GM19463 (cell line): ENCODE measurements at regions not wholly inside any gene's neighbourhood (a gene's known extent, or its start where the extent isn't known, plus 50 kb on each side); places are given as distances from the start of the nearest gene placed in this dataset.
"Not testable (repeated sequence)": the region's sequence is repeated elsewhere in the genome, so short reads cannot be mapped to it uniquely, and the experiment has no call there.

ENCODE experiments used
- ATAC-seq: cut with Tn5 transposase; IDR thresholded peaks from one replicate; pipeline ENCODE4 v1.9.1; 2021; ENCODE audit warnings: mild to moderate bottlenecking, moderate library complexity; ENCODE audit not compliant: unreplicated experiment

DNA sequence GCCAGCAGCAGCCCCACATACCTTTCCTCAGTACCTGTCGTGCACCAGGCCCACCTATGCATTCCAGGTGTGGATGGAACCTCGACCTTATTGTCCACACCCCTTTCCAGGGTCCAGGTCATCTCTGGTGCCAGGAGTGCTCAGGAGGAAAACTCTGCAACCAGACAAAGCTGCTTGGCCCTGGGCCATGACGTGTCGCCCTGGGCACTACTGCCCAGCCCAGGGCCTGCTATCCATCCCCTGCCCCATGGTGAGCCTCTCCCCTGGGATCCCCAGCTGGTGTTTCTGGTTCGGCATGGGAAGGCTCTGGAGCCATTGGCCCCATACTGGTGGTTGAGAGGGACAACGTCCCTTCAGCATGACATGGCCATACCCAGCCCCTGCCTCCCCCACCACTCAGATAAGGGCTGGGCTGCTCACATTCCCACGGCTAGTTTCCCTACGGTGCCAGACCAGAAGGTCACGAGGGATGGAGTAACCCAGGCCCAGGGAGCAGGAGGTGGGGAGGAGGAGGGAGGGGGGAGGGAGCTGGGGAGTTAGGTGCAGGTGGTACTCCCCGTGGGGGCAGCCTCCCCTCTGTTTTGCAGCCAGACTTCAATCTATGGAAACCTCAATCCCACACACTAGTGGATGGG, 123.2 kb upstream of the MTLN start:
- ATAC-seq: not testable (repeated sequence)

DNA sequence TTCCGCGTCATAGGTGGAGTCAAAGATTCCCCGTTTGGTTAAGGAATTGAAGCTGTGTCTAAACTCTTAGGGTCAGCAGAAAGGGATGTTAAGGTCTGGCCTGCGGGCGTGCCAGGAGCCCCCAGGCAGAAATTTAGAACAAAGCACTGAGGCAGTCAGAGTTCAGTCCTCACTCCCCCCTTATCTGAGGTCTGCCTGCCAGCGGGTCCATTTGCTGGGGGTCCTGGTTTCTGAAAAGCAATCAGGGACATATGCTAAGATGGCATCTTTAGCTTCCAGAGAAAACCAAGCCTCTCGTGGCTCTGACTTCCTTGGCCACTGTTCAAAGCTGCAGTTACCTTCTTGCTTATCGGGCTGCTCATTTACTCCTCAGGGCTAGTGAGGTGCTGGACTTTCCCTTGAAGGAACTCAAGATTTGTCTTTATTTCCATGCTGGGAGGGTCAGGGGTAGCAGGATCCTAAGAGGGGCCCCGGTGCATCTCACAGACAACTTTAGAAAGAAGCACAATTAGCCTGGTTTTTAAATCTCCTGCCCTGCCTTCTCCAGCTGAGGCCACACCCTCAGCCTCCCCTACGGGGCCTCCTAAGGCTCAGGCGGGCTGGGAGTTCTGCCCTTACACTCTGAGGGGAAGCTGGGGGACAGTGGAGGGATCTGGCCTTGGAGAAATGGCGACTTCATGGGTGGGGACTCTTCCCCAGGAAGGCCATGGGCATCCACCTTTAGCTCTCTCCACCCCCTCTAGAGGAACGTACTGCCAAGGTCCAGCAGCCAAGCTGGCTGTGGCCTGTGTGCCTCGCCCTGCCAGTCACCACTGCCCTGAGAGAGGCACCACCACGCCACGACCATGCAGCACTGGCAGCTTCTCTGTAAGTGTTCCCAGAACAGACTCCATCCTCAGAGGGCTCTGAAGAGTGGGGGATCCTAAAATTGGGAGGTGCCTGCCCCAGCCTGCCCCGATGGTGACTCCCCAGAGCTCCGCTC, 121.1 kb upstream of the MTLN start:
- not testable (repeated sequence) for ATAC-seq

DNA sequence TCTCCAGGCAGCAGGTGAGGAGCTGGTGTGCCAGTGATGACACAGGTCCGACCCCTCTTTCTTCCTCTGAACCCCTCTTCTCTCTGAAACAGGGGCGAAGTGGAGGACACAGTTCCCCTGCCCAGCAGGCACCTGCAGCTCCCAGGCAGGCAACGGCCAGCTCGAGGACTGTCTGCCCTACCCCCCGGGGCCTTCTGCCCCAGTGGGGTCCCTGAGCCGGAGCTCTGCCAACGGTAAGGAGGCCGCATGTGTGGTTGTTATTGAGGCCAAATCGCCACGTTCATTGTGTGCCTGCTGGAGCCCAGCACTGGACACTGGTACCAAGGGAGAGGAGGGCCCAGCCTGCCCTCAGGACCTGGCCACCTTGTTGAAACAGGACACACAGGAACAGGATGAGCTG, 119.3 kb upstream of the MTLN start:
- ATAC-seq: not testable (repeated sequence)

DNA sequence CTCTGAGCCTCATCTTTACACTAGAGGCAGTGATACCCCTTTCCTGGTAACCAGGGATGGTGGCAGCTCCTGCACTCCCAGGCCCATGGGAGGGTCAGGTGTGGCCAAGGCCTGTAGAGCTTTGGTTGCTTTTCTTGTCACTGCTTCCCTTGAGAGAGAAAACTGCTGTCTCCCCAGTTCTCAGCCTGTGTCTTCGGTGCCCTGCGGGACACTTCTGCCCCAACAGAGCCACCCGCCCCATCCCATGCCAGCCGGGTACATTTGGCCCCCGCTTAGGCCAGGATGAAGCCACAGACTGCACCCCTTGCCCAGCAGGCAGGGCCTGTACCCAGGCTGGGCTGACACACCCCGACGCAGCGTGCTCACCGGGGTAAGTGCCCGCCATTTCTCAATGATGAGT, 117.4 kb upstream of the MTLN start:
- not testable (repeated sequence) for ATAC-seq

DNA sequence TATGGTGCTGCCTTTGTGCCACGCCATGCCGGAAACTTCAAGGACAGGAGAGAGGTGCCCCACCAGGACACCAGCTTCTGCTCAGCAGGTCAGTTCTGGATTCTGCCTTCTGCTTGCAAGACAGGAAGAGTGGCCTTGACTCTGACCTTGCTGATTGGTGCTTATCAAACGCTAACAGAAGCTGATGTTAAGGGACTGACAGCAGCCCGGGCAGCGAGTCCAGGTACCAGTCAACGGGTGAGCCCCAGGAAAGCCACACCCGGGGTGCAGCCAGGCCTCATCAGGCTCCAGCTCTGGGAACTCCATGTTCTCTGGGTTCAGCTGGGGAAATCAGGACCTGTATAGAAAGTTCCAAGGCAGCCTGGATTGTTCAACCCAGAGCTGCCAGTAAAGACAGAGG, 116.8 kb upstream of the MTLN start:
- ATAC-seq: not testable (repeated sequence)

DNA sequence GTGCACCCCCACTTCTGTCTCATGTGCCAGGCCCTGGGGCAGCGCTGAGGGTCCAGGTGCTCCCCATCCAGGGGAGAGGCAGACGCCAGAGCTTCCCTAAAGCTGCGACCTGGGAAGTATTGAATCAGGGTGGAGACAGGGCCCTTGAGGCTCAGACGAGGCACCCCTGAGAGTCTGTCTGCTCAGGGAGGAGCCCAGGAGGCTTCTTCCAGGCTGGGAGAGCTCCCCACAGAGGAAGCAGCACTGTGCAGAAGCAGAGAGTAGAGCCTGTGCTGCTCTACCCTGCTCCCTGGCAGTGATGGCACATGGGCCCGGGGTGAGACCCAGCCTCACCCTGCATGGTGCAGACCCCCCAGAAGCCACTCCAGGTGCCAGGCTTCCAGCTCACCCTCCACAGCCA, 116.3 kb upstream of the MTLN start:
- ATAC-seq: not testable (repeated sequence)

DNA sequence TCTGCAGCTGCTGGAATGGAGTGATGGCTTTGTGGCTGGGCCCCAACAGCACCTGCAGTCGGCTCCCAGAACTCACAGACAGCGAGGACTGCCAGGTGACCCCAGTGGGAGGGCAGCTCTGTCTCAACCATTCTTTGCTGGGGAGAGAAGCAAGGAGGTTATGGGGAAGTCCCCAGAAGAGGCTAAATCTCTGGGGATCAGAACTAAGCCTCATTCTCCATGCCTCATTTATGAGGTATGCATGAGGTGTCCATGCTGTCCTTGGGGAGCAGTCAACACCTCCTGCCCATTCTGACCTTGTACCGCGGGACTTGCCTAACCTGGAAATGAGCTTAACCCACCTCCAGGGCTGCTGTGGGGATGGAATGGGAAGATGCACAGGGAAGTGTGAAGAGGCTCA, 111.5 kb upstream of the MTLN start:
- ATAC-seq: not testable (repeated sequence)

DNA sequence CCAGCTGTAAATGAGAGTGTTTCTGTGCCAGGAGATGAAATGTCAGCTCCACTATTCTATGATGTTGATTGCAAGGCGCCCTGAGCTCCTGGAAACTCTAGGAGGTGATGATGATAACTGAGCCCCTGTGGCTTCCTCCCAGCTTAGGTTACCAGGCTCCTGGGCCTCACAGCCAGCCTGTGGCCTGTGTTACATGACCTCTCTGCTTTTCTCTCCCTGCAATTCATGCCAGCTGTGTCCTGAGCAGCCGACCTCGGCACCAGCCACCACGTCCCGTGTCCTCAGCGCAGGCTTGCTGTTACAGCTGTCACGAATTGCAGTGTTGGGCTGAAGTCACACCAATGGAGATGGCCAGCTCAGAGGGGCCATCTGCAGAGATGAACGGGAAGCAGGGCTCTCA, 110.2 kb upstream of the MTLN start:
- ATAC-seq: not testable (repeated sequence)

DNA sequence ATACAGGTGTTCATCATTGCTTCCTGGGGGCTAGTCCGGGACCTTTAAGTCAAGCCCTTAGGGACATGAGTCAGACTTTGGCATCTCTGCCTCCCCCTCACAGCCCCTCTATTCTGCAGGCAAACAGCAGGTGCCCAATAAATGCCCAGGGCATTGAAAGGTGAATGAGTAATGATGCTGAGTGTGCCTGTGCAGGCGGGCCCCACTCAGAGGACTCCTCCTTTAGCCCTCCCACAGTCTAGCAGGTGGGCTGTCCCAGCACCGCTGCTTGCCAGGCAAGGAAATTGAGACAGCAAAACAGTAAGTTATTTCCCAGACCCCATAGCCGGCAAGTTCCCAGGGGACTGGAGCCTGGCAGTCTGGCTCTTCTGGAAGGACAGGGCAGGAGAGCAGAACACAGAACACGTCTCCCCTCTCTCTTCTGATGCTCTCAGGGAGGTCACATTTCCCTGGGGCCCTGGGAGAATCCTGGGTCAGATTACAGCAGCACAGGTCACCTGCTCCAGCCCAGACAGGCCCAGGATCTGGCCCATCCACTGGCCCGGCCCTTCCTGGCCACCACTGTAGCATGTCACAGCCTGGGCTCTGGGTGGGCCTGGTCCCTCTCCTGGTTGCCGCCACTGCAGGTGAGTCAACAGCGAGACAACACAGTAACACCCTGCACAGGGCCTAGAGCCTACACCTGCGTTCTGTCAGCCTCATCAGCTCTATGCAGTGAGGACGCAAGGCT, 108.7 kb upstream of the MTLN start:
- not testable (repeated sequence) for ATAC-seq

DNA sequence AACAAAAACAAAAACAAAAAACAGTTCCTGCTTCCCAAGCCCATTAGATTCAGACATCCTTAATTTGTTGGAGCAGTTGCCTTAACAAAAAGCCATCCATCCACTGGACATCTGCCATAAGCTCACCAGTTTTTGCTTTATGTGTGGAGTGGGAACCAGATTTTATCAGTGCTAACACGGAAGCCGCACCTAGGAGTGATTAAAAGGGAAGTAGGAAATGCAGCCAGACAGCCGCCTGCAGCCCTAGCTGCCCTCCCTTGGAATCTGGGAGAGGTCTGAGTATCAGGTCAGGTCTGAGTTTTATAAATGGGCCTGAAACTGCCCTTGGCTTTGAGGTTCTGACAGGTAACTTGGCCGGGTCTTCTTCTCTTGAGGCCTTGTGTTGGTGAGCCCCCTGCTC, 106.6 kb upstream of the MTLN start:
- not testable (repeated sequence) for ATAC-seq

DNA sequence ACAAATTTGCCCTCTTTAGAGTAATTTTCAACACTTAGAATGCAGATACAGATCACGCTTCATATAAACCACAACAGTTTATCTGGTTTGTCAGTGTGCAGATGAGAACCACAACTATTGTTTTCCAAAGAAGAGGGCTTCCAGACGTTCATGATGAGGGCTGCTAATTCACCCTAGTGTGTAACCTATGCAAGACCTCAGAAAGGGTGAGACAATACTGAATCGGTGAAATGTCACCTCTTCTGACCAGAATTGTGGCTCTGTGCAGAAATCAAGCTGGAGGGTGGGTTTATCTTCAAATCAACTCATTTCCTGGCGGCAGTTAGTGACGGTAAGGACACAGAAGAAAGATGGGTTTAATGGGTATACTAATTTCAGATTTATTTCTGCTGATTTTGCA, 105.0 kb upstream of the MTLN start:
- ATAC-seq: not testable (repeated sequence)

DNA sequence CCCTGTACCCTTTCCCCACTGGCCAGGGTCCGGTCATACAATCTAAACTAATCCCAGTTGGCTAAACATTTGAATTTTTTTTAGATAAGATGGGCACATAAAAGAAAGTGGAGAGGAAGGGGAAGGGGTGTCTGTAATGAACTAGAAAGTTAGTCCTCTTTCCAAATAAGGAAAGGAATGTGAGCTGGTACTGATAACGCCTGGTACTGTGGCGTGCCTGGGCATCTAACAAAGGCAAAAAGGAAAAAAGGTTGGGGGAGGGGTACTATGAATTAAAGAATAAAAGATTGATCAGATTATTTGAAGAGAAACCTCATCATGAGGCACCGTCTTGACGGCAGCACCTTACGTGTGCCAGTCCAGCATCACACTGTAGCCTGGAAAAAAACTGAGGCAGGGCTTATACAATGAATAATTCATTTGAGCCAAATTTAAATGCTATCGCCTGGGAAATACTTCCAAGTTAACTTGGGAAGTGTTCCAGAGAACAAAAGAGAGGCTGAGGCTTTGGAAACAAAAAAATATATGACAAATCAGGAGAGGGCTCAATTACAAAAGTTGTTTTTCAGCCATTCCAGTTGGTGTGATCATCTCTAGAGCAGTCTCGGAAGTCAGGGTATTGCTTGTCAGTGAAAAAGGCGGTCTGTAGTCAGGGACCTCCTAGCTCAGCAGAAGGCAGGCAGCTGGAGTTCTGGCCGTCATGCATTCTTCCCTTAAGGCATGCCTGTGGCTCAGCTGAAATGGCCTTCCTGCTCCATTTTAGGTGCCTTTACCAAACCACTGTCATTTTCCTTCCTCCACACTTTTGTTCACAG, 103.9 kb upstream of the MTLN start:
- ATAC-seq: not testable (repeated sequence)

DNA sequence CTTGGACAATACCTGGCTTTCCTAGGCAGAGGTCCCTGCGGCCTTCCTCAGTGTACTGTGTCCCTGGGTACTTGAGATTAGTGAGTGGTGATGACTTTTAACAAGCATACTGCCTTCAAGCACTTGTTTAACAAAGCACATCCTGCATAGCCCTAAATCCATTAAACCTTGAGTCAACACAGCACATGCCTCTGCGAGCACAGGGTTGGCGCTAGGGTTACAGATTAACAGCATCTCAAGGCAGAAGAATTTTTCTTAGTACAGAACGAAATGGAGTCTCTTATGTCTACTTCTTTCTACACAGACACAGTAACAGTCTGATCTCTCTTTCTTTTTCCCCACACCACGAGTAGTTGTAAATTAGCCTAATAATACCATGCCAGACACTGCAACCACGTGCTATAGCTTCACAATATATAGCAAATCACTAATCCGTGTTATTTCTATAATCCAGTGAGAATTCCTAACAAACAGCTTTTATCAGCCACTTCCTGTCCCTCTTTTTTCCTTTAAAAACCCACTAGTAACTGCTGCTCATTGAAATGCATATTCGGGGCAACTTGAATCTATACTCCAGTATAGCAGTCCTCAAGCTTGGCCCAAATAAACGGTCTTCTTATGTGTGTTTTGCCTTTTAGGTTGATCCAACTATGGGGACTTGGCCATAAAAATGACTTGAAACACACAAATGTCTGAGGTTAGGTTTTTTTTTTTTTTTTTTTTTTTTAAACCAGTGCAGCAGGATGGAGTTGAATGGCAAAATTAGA, 102.9 kb upstream of the MTLN start:
- ATAC-seq: not testable (repeated sequence)

DNA sequence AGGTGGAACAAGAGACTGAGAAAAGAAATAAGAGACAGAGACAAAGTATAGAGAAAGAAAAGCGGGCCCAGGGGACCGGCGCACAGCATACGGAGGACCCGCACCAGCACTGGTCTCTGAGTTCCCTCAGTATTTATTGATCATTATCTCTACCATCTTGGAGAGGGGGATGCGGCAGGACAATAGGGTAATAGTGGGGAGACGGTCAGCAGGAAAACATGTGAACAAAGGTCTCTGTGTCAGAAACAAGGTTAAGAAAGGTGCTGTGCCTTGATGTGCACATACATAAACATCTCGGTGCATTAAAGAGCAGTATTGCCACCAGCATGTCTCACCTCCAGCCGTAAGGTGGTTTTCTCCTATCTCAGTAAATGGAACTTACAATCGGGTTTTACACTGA, 102.1 kb upstream of the MTLN start:
- ATAC-seq: not testable (repeated sequence)

DNA sequence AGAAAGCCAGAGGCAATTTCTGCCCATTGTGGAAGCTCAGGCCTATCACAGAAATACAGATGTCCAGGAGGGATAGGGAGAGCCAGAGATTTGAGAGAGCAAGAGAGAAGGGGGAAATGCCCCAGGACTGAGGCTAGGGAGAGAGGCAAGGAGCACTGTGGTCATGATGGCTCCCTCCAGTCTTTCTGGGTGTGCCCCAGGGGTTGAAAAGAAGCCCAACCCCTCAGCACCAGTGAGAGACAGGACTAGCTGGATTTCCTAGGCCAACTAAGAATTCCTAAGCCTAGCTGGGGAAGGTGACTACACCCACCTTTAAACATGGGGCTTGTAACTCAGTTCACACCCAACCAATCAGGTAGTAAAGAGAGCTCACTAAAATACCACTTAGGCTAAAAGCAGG, 100.7 kb upstream of the MTLN start:
- not testable (repeated sequence) for ATAC-seq

DNA sequence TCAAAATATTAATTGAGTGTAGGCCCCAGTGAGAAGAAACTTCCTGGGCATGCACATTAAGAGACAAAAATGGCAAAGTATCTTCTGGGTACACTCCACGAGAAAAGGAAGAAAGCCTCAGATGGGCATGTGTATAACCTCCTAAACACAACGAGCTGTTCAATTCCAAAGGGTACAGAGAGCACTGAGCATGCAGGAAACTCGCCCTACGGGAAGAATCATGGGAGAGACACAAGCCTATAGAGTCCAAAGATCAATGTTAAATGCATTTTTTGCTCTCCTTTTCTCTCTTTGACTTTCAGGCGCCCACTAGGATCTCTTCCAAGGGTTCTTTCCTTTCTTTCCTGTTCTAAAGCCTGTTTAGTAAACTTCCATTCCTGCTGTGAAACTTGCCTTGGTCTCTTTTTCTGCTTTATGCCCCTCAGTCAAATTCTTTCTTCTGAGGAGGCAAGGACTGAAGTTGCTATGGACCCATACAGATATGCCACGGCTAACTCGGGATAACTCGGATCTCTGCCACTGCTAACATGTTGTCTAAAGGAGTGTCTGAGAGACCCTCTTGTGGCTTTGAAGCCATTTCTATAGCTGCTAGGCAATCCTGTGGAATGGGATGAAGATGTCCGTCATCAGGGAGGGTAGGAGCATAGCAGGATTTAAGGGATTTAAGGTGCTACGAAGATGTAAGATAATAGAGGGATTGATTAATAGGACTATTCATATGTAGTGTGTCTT, 99.5 kb upstream of the MTLN start:
- not testable (repeated sequence) for ATAC-seq

DNA sequence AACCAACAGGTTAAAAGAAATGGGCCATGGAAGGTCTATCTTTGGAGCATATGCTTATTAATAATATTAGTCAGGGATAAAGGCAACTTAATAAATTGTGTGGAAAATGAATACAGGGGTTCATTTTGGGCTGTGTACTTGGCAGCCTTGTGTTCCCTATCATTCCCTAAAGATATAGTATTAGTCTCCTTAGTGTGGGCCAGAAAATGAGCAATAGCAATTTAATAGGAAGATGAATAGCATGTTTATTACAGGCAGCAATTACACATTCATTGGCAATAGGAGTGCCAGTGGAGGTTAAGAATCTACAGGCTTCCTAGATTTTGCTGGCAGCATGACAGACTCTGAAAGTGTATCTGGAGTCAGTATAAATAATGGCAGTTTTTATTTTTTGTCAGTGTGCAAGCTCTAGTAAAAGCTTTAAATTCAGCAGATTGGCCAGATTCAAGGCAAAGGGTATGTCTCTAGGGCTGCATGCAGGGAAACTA, 98.7 kb upstream of the MTLN start:
- ATAC-seq: not testable (repeated sequence)

DNA sequence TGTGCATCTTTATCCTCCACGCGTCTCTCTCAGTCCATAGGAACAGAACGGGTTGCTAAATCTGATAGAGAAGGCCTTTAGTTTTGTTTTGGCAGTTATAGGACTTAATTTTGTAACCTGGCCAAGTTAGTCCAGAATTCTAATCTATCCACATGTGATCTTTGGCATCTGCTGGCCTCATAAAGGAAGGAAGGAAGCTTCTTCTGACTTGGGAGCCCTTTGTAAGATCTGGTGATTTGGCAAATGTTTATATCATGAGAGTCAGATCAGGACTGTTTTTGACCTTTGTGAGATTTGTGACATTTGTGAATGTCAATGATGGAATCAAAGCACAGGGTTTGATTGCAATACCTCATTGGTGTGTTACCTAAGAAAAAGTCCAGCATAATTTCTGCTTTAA, 96.4 kb upstream of the MTLN start:
- not testable (repeated sequence) for ATAC-seq

DNA sequence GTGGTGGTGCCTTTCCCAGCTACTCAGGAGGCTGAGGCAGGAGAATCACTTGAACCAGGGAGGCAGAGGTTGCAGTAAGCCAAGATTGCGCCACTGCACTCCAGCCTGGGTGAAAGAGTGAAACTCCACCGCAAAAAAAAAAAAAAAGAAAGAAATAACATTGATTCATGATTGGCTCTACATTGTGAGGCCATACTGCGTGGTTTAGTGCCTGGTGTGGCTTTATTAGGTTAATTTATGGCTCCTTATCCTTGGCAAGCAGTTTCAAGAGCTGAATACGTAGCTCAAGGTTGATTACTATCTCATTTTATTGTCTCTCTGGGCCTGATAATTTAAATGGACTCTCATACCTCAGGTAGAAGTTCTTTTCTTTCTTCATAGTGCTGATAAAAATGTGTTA, 80.5 kb upstream of the MTLN start:
- ATAC-seq: not testable (repeated sequence)
